GM12892 (cell line): ENCODE measurements at regions not wholly inside any gene's neighbourhood (a gene's known extent, or its start where the extent isn't known, plus 50 kb on each side); places are given as distances from the start of the nearest gene placed in this dataset.

Source experiments
- POLR2AphosphoS5 ChIP-seq: IDR thresholded peaks from 2 replicates; pipeline ENCODE4 v1.6.1; 2011; ENCODE audit warnings: low read depth, low read length, control low read depth
- TAF1 ChIP-seq: IDR thresholded peaks from 2 replicates; pipeline ENCODE4 v1.6.1; 2011; ENCODE audit warnings: low read depth, mild to moderate bottlenecking, control low read depth, low read length, borderline replicate concordance

- TF ChIP-seq POLR2AphosphoS5 (no peak), TAF1 (no peak)
These were observed 380.1 kb upstream of the TMEM132C start for GRCh38 chr12:127886827-127887226.
